Liver (tissue), 8 donors: ENCODE measurements at regions not wholly inside any gene's neighbourhood (a gene's known extent, or its start where the extent isn't known, plus 50 kb on each side); places are given as distances from the start of the nearest gene placed in this dataset.
"Not testable (repeated sequence)": the region's sequence is repeated elsewhere in the genome, so short reads cannot be mapped to it uniquely, and the experiment has no call there.

ENCODE experiments used
- DNase-seq: peaks from one replicate; pipeline ENCODE4 v3.0.0-alpha.2; 2017; ENCODE audit warnings: low spot score
- H3K27ac ChIP-seq, 2 donors: one replicate each; pipeline ENCODE4 v1.7.0; 2013; ENCODE audit warnings: inconsistent platforms in 2 of 2, low read length in 2 of 2, control low read depth in 1 of 2, low read depth in 1 of 2, mild to moderate bottlenecking in 1 of 2
- H3K27me3 ChIP-seq, 4 donors: one replicate each; pipeline versions ENCODE4 v1.6.1 to v1.7.0; 2013; ENCODE audit warnings: low read length in 3 of 4, inconsistent platforms in 1 of 4, mild to moderate bottlenecking in 1 of 4, moderate library complexity in 1 of 4; ENCODE audit not compliant: control insufficient read depth in 4 of 4, insufficient read depth in 4 of 4
- H3K36me3 ChIP-seq, 4 donors: one replicate each; pipeline versions ENCODE4 v1.6.1 to v1.7.0; 2013; ENCODE audit warnings: low read length in 3 of 4, mild to moderate bottlenecking in 3 of 4, low read depth in 1 of 4, moderate library complexity in 1 of 4; ENCODE audit not compliant: control insufficient read depth in 4 of 4, insufficient read depth in 3 of 4
- H3K4me1 ChIP-seq, 4 donors: one replicate each; pipeline versions ENCODE4 v1.6.1 to v1.7.0; 2013; ENCODE audit warnings: low read length in 3 of 4, mild to moderate bottlenecking in 3 of 4, moderate library complexity in 1 of 4; ENCODE audit not compliant: control insufficient read depth in 4 of 4, insufficient read depth in 4 of 4
- H3K4me3 ChIP-seq, 3 donors: one replicate each; pipeline versions ENCODE4 v1.6.1 to v1.7.0; 2013; ENCODE audit warnings: low read length in 3 of 3, control low read depth in 1 of 3, low read depth in 1 of 3, mild to moderate bottlenecking in 1 of 3
- H3K9ac ChIP-seq, 2 donors: one replicate each; pipeline ENCODE4 v1.7.0; 2013; ENCODE audit warnings: low read length in 2 of 2, mild to moderate bottlenecking in 2 of 2, moderate library complexity in 2 of 2, control low read depth in 1 of 2, low read depth in 1 of 2
- H3K9me3 ChIP-seq, 4 donors: one replicate each; pipeline versions ENCODE4 v1.6.1 to v1.7.0; 2013; ENCODE audit warnings: low read length in 3 of 4; ENCODE audit not compliant: control insufficient read depth in 4 of 4
- ATF3 ChIP-seq: IDR thresholded peaks from 2 replicates; pipeline ENCODE4 v1.6.1; 2016; ENCODE audit warnings: antibody characterized with exemption
- CTCF ChIP-seq: fragments of 150-350 bp; IDR thresholded peaks from 2 replicates; pipeline ENCODE4 v1.5.1; 2017; ENCODE audit warnings: improper control_type of control experiment, low read depth, low read length; ENCODE audit not compliant: missing input control
- EGR1 ChIP-seq, 2 donors: IDR thresholded peaks; 2 replicates each; pipeline ENCODE4 v1.6.1; 2016 to 2018; ENCODE audit warnings: antibody characterized with exemption in 2 of 2, low read depth in 2 of 2
- FOXA1 ChIP-seq: IDR thresholded peaks from 2 replicates; pipeline ENCODE4 v1.6.1; 2016; ENCODE audit warnings: antibody characterized with exemption
- FOXA2 ChIP-seq: IDR thresholded peaks from 2 replicates; pipeline ENCODE4 v1.6.1; 2016; ENCODE audit warnings: antibody characterized with exemption
- GABPA ChIP-seq, 2 donors: IDR thresholded peaks in 1 of 2; conservative IDR thresholded peaks in 1 of 2; 2 replicates each; pipeline ENCODE4 v1.6.1; 2016; ENCODE audit warnings: antibody characterized with exemption in 2 of 2, mild to moderate bottlenecking in 1 of 2, moderate library complexity in 1 of 2
- HNF4A ChIP-seq, 2 donors: conservative IDR thresholded peaks; 2 replicates each; pipeline ENCODE4 v1.6.1; 2016; ENCODE audit warnings: antibody characterized with exemption in 2 of 2, mild to moderate bottlenecking in 2 of 2
- HNF4G ChIP-seq: IDR thresholded peaks from 2 replicates; pipeline ENCODE4 v1.6.1; 2016; ENCODE audit warnings: antibody characterized with exemption
- JUND ChIP-seq, 2 donors: IDR thresholded peaks; 2 replicates each; pipeline ENCODE4 v1.6.1; 2016; ENCODE audit warnings: antibody characterized with exemption in 2 of 2
- NR2F2 ChIP-seq: IDR thresholded peaks from 2 replicates; pipeline ENCODE4 v1.6.1; 2016; ENCODE audit warnings: antibody characterized with exemption
- RAD21 ChIP-seq, 2 donors: IDR thresholded peaks; 2 replicates each; pipeline ENCODE4 v1.6.1; 2016; ENCODE audit warnings: antibody characterized with exemption in 2 of 2, mild to moderate bottlenecking in 2 of 2
- REST ChIP-seq: IDR thresholded peaks from 2 replicates; pipeline ENCODE4 v1.6.1; 2016; ENCODE audit warnings: antibody characterized with exemption, mild to moderate bottlenecking
- RXRA ChIP-seq, 2 donors: IDR thresholded peaks; 2 replicates each; pipeline ENCODE4 v1.6.1; 2017 to 2018; ENCODE audit warnings: antibody characterized with exemption in 2 of 2, mild to moderate bottlenecking in 1 of 2
- SP1 ChIP-seq: IDR thresholded peaks from 2 replicates; pipeline ENCODE4 v1.6.1; 2018; ENCODE audit warnings: antibody characterized with exemption, mild to moderate bottlenecking
- TAF1 ChIP-seq: conservative IDR thresholded peaks from 2 replicates; pipeline ENCODE4 v1.6.1; 2016; ENCODE audit warnings: antibody characterized with exemption, mild to moderate bottlenecking
- YY1 ChIP-seq: IDR thresholded peaks from 2 replicates; pipeline ENCODE4 v1.6.1; 2016; ENCODE audit warnings: antibody characterized with exemption, mild to moderate bottlenecking
- whole genome bisulfite sequencing: extraction: QIAGEN DNeasy Blood & Tissue Kit; methylation state at CpG from one replicate; pipeline ENCODE4 v1.1.7; 2013; 5-methylcytosine and 5-hydroxymethylcytosine counted together
- TF ChIP-seq, protein P1 (sequence below): IDR thresholded peaks from 2 replicates; pipeline ENCODE4 v1.6.1; 2016; ENCODE audit warnings: antibody characterized with exemption
- TF ChIP-seq, protein P2 (sequence below): IDR thresholded peaks from 2 replicates; pipeline ENCODE4 v1.6.1; 2016; ENCODE audit warnings: antibody characterized with exemption
- donor health status: healthy.
- donor health status: healthy.
- donor health status: healthy.
- donor health status: healthy.
- donor health status: healthy.

GRCh38 chr6:167420858-167421766 is 96.2 kb downstream of the TTLL2 start:
- Histone ChIP-seq H3K9me3 (no peaks in the 10 kb centered on the region), H3K4me3 (no peak overlapping the region), H3K4me1 (no peaks in the 10 kb centered on the region), H3K27me3 (no peaks in the 10 kb centered on the region), H3K36me3 (no peaks in the 10 kb centered on the region), H3K27ac (no peak overlapping the region), H3K9ac (no peak overlapping the region)
- no peak for DNase-seq
- TF ChIP-seq, protein P1, sequence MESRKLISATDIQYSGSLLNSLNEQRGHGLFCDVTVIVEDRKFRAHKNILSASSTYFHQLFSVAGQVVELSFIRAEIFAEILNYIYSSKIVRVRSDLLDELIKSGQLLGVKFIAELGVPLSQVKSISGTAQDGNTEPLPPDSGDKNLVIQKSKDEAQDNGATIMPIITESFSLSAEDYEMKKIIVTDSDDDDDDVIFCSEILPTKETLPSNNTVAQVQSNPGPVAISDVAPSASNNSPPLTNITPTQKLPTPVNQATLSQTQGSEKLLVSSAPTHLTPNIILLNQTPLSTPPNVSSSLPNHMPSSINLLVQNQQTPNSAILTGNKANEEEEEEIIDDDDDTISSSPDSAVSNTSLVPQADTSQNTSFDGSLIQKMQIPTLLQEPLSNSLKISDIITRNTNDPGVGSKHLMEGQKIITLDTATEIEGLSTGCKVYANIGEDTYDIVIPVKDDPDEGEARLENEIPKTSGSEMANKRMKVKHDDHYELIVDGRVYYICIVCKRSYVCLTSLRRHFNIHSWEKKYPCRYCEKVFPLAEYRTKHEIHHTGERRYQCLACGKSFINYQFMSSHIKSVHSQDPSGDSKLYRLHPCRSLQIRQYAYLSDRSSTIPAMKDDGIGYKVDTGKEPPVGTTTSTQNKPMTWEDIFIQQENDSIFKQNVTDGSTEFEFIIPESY = no peak
- TF ChIP-seq HNF4A (conservative IDR thresholded peaks at IDR 0.05) = peak in 1 of 2 donors; percentile 15
- 80% methylated on average over 39 of the region's 39 CpGs for WGBS

GRCh38 chr6:167421944-167422343 is 97.1 kb downstream of the TTLL2 start:
- not testable (repeated sequence) for H3K4me1 ChIP-seq, H3K4me3 ChIP-seq, H3K36me3 ChIP-seq, H3K9me3 ChIP-seq, H3K27ac ChIP-seq, H3K27me3 ChIP-seq, DNase-seq, H3K9ac ChIP-seq
- 92% methylated on average over 10 of the region's 36 CpGs for WGBS

- no peaks in the 10 kb centered on the region for H3K27me3 ChIP-seq
- H3K36me3 ChIP-seq = no peaks in the 10 kb centered on the region
- TF ChIP-seq GABPA (IDR thresholded peaks at IDR 0.05 in 1 of 2, conservative IDR thresholded peaks at IDR 0.05 in 1 of 2) = no peak
- no peak for TF ChIP-seq FOXA2
- TF ChIP-seq SP1 = no peak
- TF ChIP-seq TAF1 = no peak
- no peak for TF ChIP-seq EGR1 (IDR thresholded peaks at IDR 0.05; ENCODE audit: low read depth in 2 of 2)
- no peak for TF ChIP-seq CTCF
- no peak for TF ChIP-seq REST
- no peak for TF ChIP-seq YY1
- no peak for TF ChIP-seq FOXA1
- no peak for TF ChIP-seq HNF4A (conservative IDR thresholded peaks at IDR 0.05)
- TF ChIP-seq, protein P1 = no peak
- TF ChIP-seq HNF4G = no peak
- TF ChIP-seq NR2F2 = no peak
- no peak for TF ChIP-seq ATF3
- TF ChIP-seq JUND (IDR thresholded peaks at IDR 0.05) = no peak
- TF ChIP-seq RAD21 (IDR thresholded peaks at IDR 0.05) = no peak
- TF ChIP-seq RXRA (IDR thresholded peaks at IDR 0.05) = no peak
- TF ChIP-seq, protein P2, sequence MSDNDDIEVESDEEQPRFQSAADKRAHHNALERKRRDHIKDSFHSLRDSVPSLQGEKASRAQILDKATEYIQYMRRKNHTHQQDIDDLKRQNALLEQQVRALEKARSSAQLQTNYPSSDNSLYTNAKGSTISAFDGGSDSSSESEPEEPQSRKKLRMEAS = no peak
- no peaks in the 10 kb centered on the region for H3K9me3 ChIP-seq
- no peak overlapping the region for H3K4me3 ChIP-seq
- DNase-seq = no peak
- no peak overlapping the region for H3K9ac ChIP-seq
- no peak overlapping the region for H3K27ac ChIP-seq
- WGBS = 98% methylated on average over 23 of the region's 23 CpGs
- H3K4me1 ChIP-seq = no peaks in the 10 kb centered on the region
These were observed 98.0 kb downstream of the TTLL2 start for GRCh38 chr6:167422934-167423333.
